PC-3 (cell line): ENCODE measurements at regions not wholly inside any gene's neighbourhood (a gene's known extent, or its start where the extent isn't known, plus 50 kb on each side); places are given as distances from the start of the nearest gene placed in this dataset.
A peak's percentile ranks its signal among the peaks of the same experiment; 100 is the strongest.

Experiments
- ATAC-seq: fragments of 200-7000 bp; cut with Tn5 transposase; 2 replicates; pipeline ENCODE4 v1.9.1; 2020; ENCODE audit warnings: mild to moderate bottlenecking, moderate library complexity
- BruUV-seq: library from RNA; stranded (reverse); fragments of 400-500 nt; replicated peaks from 2 replicates; lab custom pipeline; 2021; lab: Mats Ljungman, UMichigan
- CTCF ChIA-PET: fragments of 300-600 bp; sonication (Branson Sonifier 250); formaldehyde crosslinking; loops from one replicate; lab custom pipeline; 2022; ENCODE audit warnings: antibody characterized with exemption; lab: Charles Lee
- POLR2A ChIA-PET: fragments of 300-600 bp; sonication (Branson Sonifier 250); formaldehyde crosslinking; loops from one replicate; lab custom pipeline; 2022; ENCODE audit warnings: antibody characterized with exemption; ENCODE audit not compliant: unreplicated experiment; lab: Charles Lee
- DNase-seq: peaks from one replicate; pipeline ENCODE4 v3.0.0-alpha.2; 2015
- H2AFZ ChIP-seq: fragments of 300-600 bp; sonication (generic); 2 replicates; pipeline ENCODE4 v1.6.0; 2016; ENCODE audit warnings: antibody characterized with exemption, low read length
- H3F3A ChIP-seq: fragments of 300-600 bp; sonication (generic); one replicate; pipeline ENCODE4 v1.6.0; 2017; ENCODE audit warnings: antibody characterized with exemption, low read length, control low read depth, mild to moderate bottlenecking; ENCODE audit not compliant: unreplicated experiment
- H3K27ac ChIP-seq: fragments of 300-600 bp; sonication (generic); 2 replicates; pipeline ENCODE4 v1.5.1; 2016; ENCODE audit warnings: mild to moderate bottlenecking, low read length
- H3K27me3 ChIP-seq: fragments of 300-600 bp; sonication (generic); 2 replicates; pipeline ENCODE4 v1.6.1; 2016; ENCODE audit warnings: low read length, mixed read lengths
- H3K36me3 ChIP-seq: fragments of 300-600 bp; sonication (generic); 2 replicates; pipeline ENCODE4 v1.6.1; 2016; ENCODE audit warnings: low read depth, mixed run types, low read length, mixed read lengths
- H3K4me1 ChIP-seq: fragments of 300-600 bp; sonication (generic); 2 replicates; pipeline ENCODE4 v1.5.1; 2016; ENCODE audit warnings: low read length; ENCODE audit not compliant: insufficient read depth
- H3K4me2 ChIP-seq: fragments of 300-600 bp; sonication (generic); 2 replicates; pipeline ENCODE4 v1.6.0; 2016; ENCODE audit warnings: low read length
- H3K4me3 ChIP-seq: fragments of 300-600 bp; sonication (generic); 2 replicates; pipeline ENCODE4 v1.5.1; 2016; ENCODE audit warnings: mild to moderate bottlenecking, low read length, mixed read lengths
- H3K79me2 ChIP-seq: fragments of 300-600 bp; sonication (generic); 2 replicates; pipeline ENCODE4 v1.6.1; 2017; ENCODE audit warnings: low read length, mixed read lengths
- H3K9ac ChIP-seq: fragments of 300-600 bp; sonication (generic); 2 replicates; pipeline ENCODE4 v1.6.0; 2016; ENCODE audit warnings: mild to moderate bottlenecking, low read length
- H3K9me2 ChIP-seq: fragments of 300-600 bp; sonication (generic); replicated peaks from 2 replicates; pipeline ENCODE4 v1.6.1; 2016; ENCODE audit warnings: mixed run types, low read length, mixed read lengths
- H3K9me3 ChIP-seq: fragments of 300-600 bp; sonication (generic); 2 replicates; pipeline ENCODE4 v1.6.1; 2016; ENCODE audit warnings: low read length, mixed read lengths
- H4K20me1 ChIP-seq: fragments of 300-600 bp; sonication (generic); 2 replicates; pipeline ENCODE4 v1.6.1; 2016; ENCODE audit warnings: low read length, mixed read lengths
- EZH2 ChIP-seq: fragments of 300-600 bp; sonication (generic); IDR thresholded peaks from one replicate; pipeline ENCODE4 v1.6.1; 2017; ENCODE audit warnings: antibody characterized with exemption, mild to moderate bottlenecking, low read length; ENCODE audit not compliant: unreplicated experiment
- EZH2phosphoT487 ChIP-seq: fragments of 300-600 bp; sonication (generic); IDR thresholded peaks from 2 replicates; pipeline ENCODE4 v1.6.1; 2018; ENCODE audit warnings: mild to moderate bottlenecking, antibody characterized with exemption, low read length, borderline replicate concordance
- intact Hi-C: fragments of 100-400 bp; cut with micrococcal nuclease; formaldehyde crosslinking; loops from 2 replicates; pipeline ENCODE4 v1.9.0; 2023
- TF ChIP-seq, protein P1 (sequence below): fragments of 300-600 bp; sonication (generic); conservative IDR thresholded peaks from 2 replicates; pipeline ENCODE4 v1.5.1; 2017; ENCODE audit warnings: antibody characterized with exemption, low read depth, mild to moderate bottlenecking, low read length

DNA sequence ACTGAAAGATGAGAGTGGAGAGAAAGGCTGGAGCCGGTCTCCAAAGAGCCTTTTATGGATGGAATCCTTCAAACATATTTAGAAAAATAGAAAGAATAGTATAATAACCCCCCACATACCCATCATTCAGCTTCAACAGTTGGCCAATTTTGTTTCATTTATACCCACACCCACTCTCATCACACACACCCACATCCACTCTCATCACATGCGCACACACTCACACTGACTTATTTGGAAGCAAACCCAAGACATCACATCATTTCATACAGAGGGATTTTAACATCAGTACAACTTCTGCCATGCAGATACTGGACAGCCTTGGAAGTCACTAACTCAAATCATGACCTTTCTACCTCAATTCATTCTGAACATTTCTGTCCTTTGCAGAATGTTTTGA is 72.8 kb upstream of the CPLX2 start:
- no TSS peak for BruUV-seq
- DNase-seq (no peak), ATAC-seq (no peak)
- Histone ChIP-seq H3K9me3 (no peaks in the 10 kb centered on the region), H3K4me3 (no peak overlapping the region), H3F3A (no peaks in the 10 kb centered on the region), H4K20me1 (no peaks in the 10 kb centered on the region), H3K4me2 (no peak overlapping the region), H3K27ac (no peak overlapping the region), H3K79me2 (no peaks in the 10 kb centered on the region), H3K36me3 (no peaks in the 10 kb centered on the region), H3K9me2 (no peaks in the 10 kb centered on the region), H3K9ac (no peak overlapping the region), H3K4me1 (peaks cover 12% of the 10 kb centered on the region; the same call in 1 of the 2 replicates), H2AFZ (no peak overlapping the region), H3K27me3 (no peaks in the 10 kb centered on the region)
- ChIA-PET CTCF (no interaction called here), POLR2A (interaction anchor here (0.5 kb wide), 1 partner anchor 91 kb away, joined by 4 read pairs; no protein-coding TSS in a partner anchor)
- TF ChIP-seq EZH2phosphoT487 (no peak), EZH2 (no peak)
- TF ChIP-seq, protein P1, sequence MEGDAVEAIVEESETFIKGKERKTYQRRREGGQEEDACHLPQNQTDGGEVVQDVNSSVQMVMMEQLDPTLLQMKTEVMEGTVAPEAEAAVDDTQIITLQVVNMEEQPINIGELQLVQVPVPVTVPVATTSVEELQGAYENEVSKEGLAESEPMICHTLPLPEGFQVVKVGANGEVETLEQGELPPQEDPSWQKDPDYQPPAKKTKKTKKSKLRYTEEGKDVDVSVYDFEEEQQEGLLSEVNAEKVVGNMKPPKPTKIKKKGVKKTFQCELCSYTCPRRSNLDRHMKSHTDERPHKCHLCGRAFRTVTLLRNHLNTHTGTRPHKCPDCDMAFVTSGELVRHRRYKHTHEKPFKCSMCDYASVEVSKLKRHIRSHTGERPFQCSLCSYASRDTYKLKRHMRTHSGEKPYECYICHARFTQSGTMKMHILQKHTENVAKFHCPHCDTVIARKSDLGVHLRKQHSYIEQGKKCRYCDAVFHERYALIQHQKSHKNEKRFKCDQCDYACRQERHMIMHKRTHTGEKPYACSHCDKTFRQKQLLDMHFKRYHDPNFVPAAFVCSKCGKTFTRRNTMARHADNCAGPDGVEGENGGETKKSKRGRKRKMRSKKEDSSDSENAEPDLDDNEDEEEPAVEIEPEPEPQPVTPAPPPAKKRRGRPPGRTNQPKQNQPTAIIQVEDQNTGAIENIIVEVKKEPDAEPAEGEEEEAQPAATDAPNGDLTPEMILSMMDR = no peak
- intact Hi-C loops = loop anchor here (5.0 to 10.0 kb wide), 2 partner anchors 46 to 51 kb away; no protein-coding TSS in a partner anchor

DNA sequence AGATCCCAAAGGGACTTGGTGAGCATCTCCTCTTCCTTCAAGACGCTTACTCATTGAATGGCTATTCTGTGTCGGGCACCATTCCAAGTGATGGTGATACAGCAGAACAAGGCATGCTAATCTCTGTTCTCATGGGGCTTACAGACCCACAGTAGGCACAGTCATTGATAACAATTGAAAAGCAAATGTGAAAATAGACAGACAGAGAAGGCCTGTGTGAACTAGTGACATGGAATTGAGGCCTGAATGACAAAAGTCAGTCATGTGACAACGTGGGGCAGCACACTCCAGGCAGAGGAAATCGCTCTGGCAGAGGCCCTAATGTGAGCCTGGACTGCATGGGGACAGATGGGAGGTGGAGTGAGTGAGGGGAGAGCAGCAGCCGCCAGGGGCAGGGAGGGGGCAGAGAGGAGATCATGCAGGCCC is 70.7 kb upstream of the CPLX2 start:
- Histone ChIP-seq H2AFZ (no peak overlapping the region), H3K4me2 (no peak overlapping the region), H3F3A (no peaks in the 10 kb centered on the region), H3K4me1 (peaks cover 12% of the 10 kb centered on the region; the same call in 1 of the 2 replicates), H3K79me2 (no peaks in the 10 kb centered on the region), H4K20me1 (no peaks in the 10 kb centered on the region), H3K9me3 (no peaks in the 10 kb centered on the region), H3K27ac (no peak overlapping the region), H3K36me3 (no peaks in the 10 kb centered on the region), H3K9me2 (no peaks in the 10 kb centered on the region), H3K4me3 (no peak overlapping the region), H3K27me3 (no peaks in the 10 kb centered on the region), H3K9ac (no peak overlapping the region)
- CTCF ChIA-PET = no interaction called here
- no TSS peak for BruUV-seq
- TF ChIP-seq EZH2phosphoT487 (no peak), EZH2 (no peak)
- TF ChIP-seq, protein P1 = no peak
- intact Hi-C loops = no loop called here
- ATAC-seq = no peak
- peak; percentile 76 for DNase-seq
- POLR2A ChIA-PET = no interaction called here

DNA sequence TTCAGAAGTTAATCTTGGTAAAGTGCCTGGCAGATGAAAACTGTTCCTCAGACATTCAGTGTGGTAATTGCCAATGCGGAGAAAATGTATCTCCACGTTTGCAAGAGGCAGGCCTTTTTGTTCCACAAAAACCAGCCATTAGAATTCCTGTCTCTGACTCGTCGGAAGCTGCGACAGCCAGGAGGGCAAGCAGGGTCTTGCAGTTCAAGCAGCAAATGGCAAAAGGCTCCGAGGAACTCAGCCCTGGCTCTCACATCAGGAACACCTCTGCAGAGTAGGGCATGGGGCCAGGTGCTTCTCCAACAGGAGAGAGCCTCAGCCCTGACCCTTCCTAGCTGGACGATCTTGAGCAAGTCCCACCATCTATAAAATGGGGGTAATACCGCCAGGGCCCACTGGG is 69.0 kb upstream of the CPLX2 start:
- Histone ChIP-seq H2AFZ (no peak overlapping the region), H4K20me1 (no peaks in the 10 kb centered on the region), H3K9me2 (no peaks in the 10 kb centered on the region), H3K36me3 (no peaks in the 10 kb centered on the region), H3K27me3 (no peaks in the 10 kb centered on the region), H3K4me2 (no peak overlapping the region), H3K9ac (no peak overlapping the region), H3K9me3 (no peaks in the 10 kb centered on the region), H3F3A (no peaks in the 10 kb centered on the region), H3K79me2 (no peaks in the 10 kb centered on the region), H3K4me3 (no peak overlapping the region), H3K27ac (no peak overlapping the region), H3K4me1 (peaks cover 10% of the 10 kb centered on the region; the same call in 1 of the 2 replicates)
- TF ChIP-seq, protein P1 = no peak
- TF ChIP-seq EZH2phosphoT487 (no peak), EZH2 (no peak)
- no peak for ATAC-seq
- CTCF ChIA-PET = no interaction called here
- no TSS peak for BruUV-seq
- no peak for DNase-seq
- intact Hi-C loops = no loop called here
- POLR2A ChIA-PET = no interaction called here
